H1 (cell line): ENCODE measurements at regions not wholly inside any gene's neighbourhood (a gene's known extent, or its start where the extent isn't known, plus 50 kb on each side); places are given as distances from the start of the nearest gene placed in this dataset.

ENCODE experiments used
- CTCF ChIA-PET: fragments of 300-600 bp; sonication (Branson Sonifier 250); formaldehyde crosslinking; loops from one replicate; lab custom pipeline; 2021; ENCODE audit not compliant: partially characterized antibody; lab: Charles Lee
- POLR2A ChIA-PET: fragments of 300-600 bp; sonication (Branson Sonifier 250); formaldehyde crosslinking; loops from one replicate; lab custom pipeline; 2021; ENCODE audit warnings: inconsistent platforms; ENCODE audit not compliant: partially characterized antibody; lab: Charles Lee
- DNase-seq, 2 experiments: peaks; one replicate each; pipeline versions ENCODE4 v3.0.0 to v3.0.0-alpha.2; 2010 to 2022; ENCODE audit warnings: low spot score in 2 of 2, low read depth in 1 of 2, mixed read lengths in 1 of 2
- FAIRE-seq: peaks from 2 replicates; lab custom pipeline; 2011; peaks lifted over from hg19 to GRCh38; lab: Jason Lieb, UNC
- H2AFZ ChIP-seq: 2 replicates; pipeline ENCODE4 v1.8.1; 2012; ENCODE audit warnings: low read length, inconsistent platforms
- H2AK5ac ChIP-seq: 2 replicates; pipeline ENCODE4 v1.6.1; 2013; ENCODE audit warnings: low read depth, low read length
- H2BK120ac ChIP-seq: replicated peaks from 2 replicates; pipeline ENCODE3; 2013; ENCODE audit warnings: low read depth, low read length, inconsistent platforms
- H2BK12ac ChIP-seq: 2 replicates; pipeline ENCODE4 v1.6.1; 2013; ENCODE audit warnings: low read depth, low read length
- H2BK15ac ChIP-seq: 2 replicates; pipeline ENCODE4 v1.6.1; 2013; ENCODE audit warnings: low read length
- H2BK20ac ChIP-seq: 2 replicates; pipeline ENCODE4 v1.6.1; 2013; ENCODE audit warnings: low read length
- H2BK5ac ChIP-seq: 2 replicates; pipeline ENCODE4 v1.6.1; 2013; ENCODE audit warnings: low read depth, low read length
- H3K14ac ChIP-seq: 2 replicates; pipeline ENCODE4 v1.6.1; 2013; ENCODE audit warnings: inconsistent platforms; ENCODE audit not compliant: insufficient read length
- H3K18ac ChIP-seq: 2 replicates; pipeline ENCODE4 v1.6.1; 2013; ENCODE audit warnings: low read length; ENCODE audit errors: extremely low read depth
- H3K23ac ChIP-seq: 2 replicates; pipeline ENCODE4 v1.6.1; 2013; ENCODE audit warnings: inconsistent platforms; ENCODE audit not compliant: insufficient read length
- H3K23me2 ChIP-seq: 2 replicates; pipeline ENCODE4 v1.6.1; 2013; ENCODE audit warnings: low read depth, low read length
- H3K27ac ChIP-seq: 2 replicates; pipeline ENCODE4 v1.6.1; 2011; ENCODE audit warnings: low read depth, low read length, inconsistent platforms
- H3K27me3 ChIP-seq, 4 experiments: replicated peaks in 1 of 4; 1 replicate in 1 of 4; 2 replicates in 3 of 4; pipeline versions ENCODE4 v1.6.1 to v1.8.1; 2011 to 2013; ENCODE audit warnings: low read length in 3 of 4, mild to moderate bottlenecking in 3 of 4, inconsistent platforms in 2 of 4, mixed read lengths in 2 of 4, moderate library complexity in 1 of 4; ENCODE audit not compliant: control insufficient read depth in 3 of 4, insufficient read depth in 3 of 4; ENCODE audit errors: extremely low read depth in 1 of 4
- H3K36me3 ChIP-seq, 4 experiments: 2 replicates each; pipeline versions ENCODE4 v1.6.1 to v1.8.1; 2011 to 2013; ENCODE audit warnings: mild to moderate bottlenecking in 4 of 4, low read length in 3 of 4, moderate library complexity in 2 of 4, control low read depth in 1 of 4, inconsistent platforms in 1 of 4; ENCODE audit not compliant: insufficient read depth in 4 of 4, control insufficient read depth in 2 of 4
- H3K4ac ChIP-seq: replicated peaks from 2 replicates; pipeline ENCODE3; 2013; ENCODE audit warnings: low read length, low read depth, mixed read lengths, inconsistent platforms; ENCODE audit not compliant: insufficient read length
- H3K4me1 ChIP-seq, 4 experiments: replicated peaks in 1 of 4; 1 replicate in 1 of 4; 2 replicates in 3 of 4; pipeline versions ENCODE4 v1.6.1 to v1.8.1; 2011 to 2013; ENCODE audit warnings: low read length in 3 of 4, inconsistent platforms in 2 of 4, mixed read lengths in 1 of 4; ENCODE audit not compliant: insufficient read depth in 4 of 4, control insufficient read depth in 3 of 4
- H3K4me2 ChIP-seq, 2 experiments: 2 replicates each; pipeline versions ENCODE4 v1.6.1 to v1.8.1; 2011 to 2013; ENCODE audit warnings: low read depth in 2 of 2, low read length in 2 of 2, control low read depth in 1 of 2, inconsistent platforms in 1 of 2, mild to moderate bottlenecking in 1 of 2; ENCODE audit not compliant: insufficient read depth in 1 of 2
- H3K4me3 ChIP-seq, 4 experiments: fragments of 200-600, 300-600 bp in 1 of 4; sonication (generic), shearing (Covaris generic), sonication (Bioruptor Twin) in 1 of 4; 2 replicates each; pipeline versions ENCODE4 v1.5.1 to v1.8.1; 2011 to 2016; ENCODE audit warnings: low read length in 4 of 4, low read depth in 3 of 4, control low read depth in 2 of 4, inconsistent platforms in 2 of 4, mild to moderate bottlenecking in 2 of 4, mixed read lengths in 1 of 4, moderate library complexity in 1 of 4; ENCODE audit not compliant: insufficient read depth in 2 of 4; ENCODE audit errors: extremely low read depth in 1 of 4
- H3K56ac ChIP-seq: replicated peaks from 2 replicates; pipeline ENCODE3; 2013; ENCODE audit warnings: low read depth, mild to moderate bottlenecking, mixed read lengths, low read length, inconsistent platforms; ENCODE audit not compliant: insufficient read length
- H3K79me1 ChIP-seq: 2 replicates; pipeline ENCODE4 v1.6.1; 2013; ENCODE audit warnings: low read depth, low read length, control low read depth
- H3K79me2 ChIP-seq, 2 experiments: 2 replicates each; pipeline versions ENCODE4 v1.6.1 to v1.8.1; 2012 to 2013; ENCODE audit warnings: low read length in 2 of 2, mild to moderate bottlenecking in 2 of 2, inconsistent platforms in 1 of 2; ENCODE audit not compliant: insufficient read depth in 2 of 2, control insufficient read depth in 1 of 2
- H3K9ac ChIP-seq, 4 experiments: replicated peaks in 1 of 4; 1 replicate in 1 of 4; 2 replicates in 3 of 4; pipeline versions ENCODE4 v1.6.1 to v1.8.1; 2011 to 2013; ENCODE audit warnings: low read depth in 3 of 4, low read length in 3 of 4, control low read depth in 2 of 4, mild to moderate bottlenecking in 2 of 4, moderate library complexity in 2 of 4, inconsistent platforms in 1 of 4; ENCODE audit errors: extremely low read depth in 1 of 4
- H3K9me3 ChIP-seq, 2 experiments: 2 replicates each; pipeline versions ENCODE4 v1.6.1 to v1.8.1; 2012 to 2013; ENCODE audit warnings: mild to moderate bottlenecking in 2 of 2, moderate library complexity in 2 of 2, control low read depth in 1 of 2, inconsistent platforms in 1 of 2, low read depth in 1 of 2, low read length in 1 of 2, mixed read lengths in 1 of 2; ENCODE audit not compliant: insufficient read depth in 2 of 2
- H4K20me1 ChIP-seq, 2 experiments: replicated peaks in 1 of 2; 2 replicates each; pipeline versions ENCODE3 to v1.8.1; 2011 to 2013; ENCODE audit warnings: inconsistent platforms in 2 of 2, low read length in 2 of 2, mild to moderate bottlenecking in 1 of 2; ENCODE audit not compliant: insufficient read depth in 2 of 2, control insufficient read depth in 1 of 2
- H4K5ac ChIP-seq: 2 replicates; pipeline ENCODE4 v1.6.1; 2013; ENCODE audit warnings: low read length, low read depth, mixed read lengths, inconsistent platforms; ENCODE audit not compliant: insufficient read length
- H4K8ac ChIP-seq: 2 replicates; pipeline ENCODE4 v1.8.0; 2013; ENCODE audit warnings: mild to moderate bottlenecking, moderate library complexity, low read length, inconsistent platforms; ENCODE audit not compliant: insufficient read depth; ENCODE audit errors: extremely low read depth
- H4K91ac ChIP-seq: replicated peaks from 2 replicates; pipeline ENCODE3; 2013; ENCODE audit warnings: low read length, mixed read lengths, inconsistent platforms; ENCODE audit not compliant: insufficient read length
- CBX5 ChIP-seq: fragments of 300-800, 300-1000 bp; sonication (generic); IDR thresholded peaks from 2 replicates; pipeline ENCODE4 v1.7.1; 2016; ENCODE audit warnings: antibody characterized with exemption, low read length, low read depth
- CTCF ChIP-seq, 3 experiments: IDR thresholded peaks; 1 replicate in 2 of 3; 2 replicates in 1 of 3; pipeline versions ENCODE4 v1.5.1 to v1.6.1; 2011; ENCODE audit warnings: low read length in 3 of 3, mild to moderate bottlenecking in 3 of 3, inconsistent platforms in 2 of 3, low read depth in 1 of 3, moderate library complexity in 1 of 3; ENCODE audit not compliant: insufficient read depth in 1 of 3; ENCODE audit errors: control extremely low read depth in 1 of 3
- E2F6 ChIP-seq: IDR thresholded peaks from 2 replicates; pipeline ENCODE4 v1.6.1; 2012; ENCODE audit warnings: inconsistent platforms
- EP300 ChIP-seq, 2 experiments: IDR thresholded peaks; 1 replicate in 1 of 2; 2 replicates in 1 of 2; pipeline ENCODE4 v1.6.1; 2011 to 2012; ENCODE audit warnings: low read depth in 2 of 2, low read length in 2 of 2, mild to moderate bottlenecking in 2 of 2, borderline replicate concordance in 1 of 2, inconsistent platforms in 1 of 2, moderate library complexity in 1 of 2
- KDM5A ChIP-seq: fragments of 200-600 bp; IDR thresholded peaks from 2 replicates; pipeline ENCODE4 v1.7.1; 2012; ENCODE audit warnings: mild to moderate bottlenecking, low read length, inconsistent platforms, mixed read lengths
- NRF1 ChIP-seq: IDR thresholded peaks from 2 replicates; pipeline ENCODE4 v1.6.1; 2011; ENCODE audit warnings: mild to moderate bottlenecking, low read depth, low read length, improper control_type of control experiment
- POU5F1 ChIP-seq: IDR thresholded peaks from 2 replicates; pipeline ENCODE4 v1.6.1; 2011; ENCODE audit warnings: low read depth, mild to moderate bottlenecking, low read length, moderate library complexity
- SIN3A ChIP-seq, 2 experiments: IDR thresholded peaks in 1 of 2; conservative IDR thresholded peaks in 1 of 2; 2 replicates each; pipeline ENCODE4 v1.6.1; 2011 to 2012; ENCODE audit warnings: low read length in 2 of 2, improper control_type of control experiment in 1 of 2, low read depth in 1 of 2, mild to moderate bottlenecking in 1 of 2
- SP1 ChIP-seq: IDR thresholded peaks from 2 replicates; pipeline ENCODE4 v1.6.1; 2011; ENCODE audit warnings: low read depth, low read length
- SP2 ChIP-seq: IDR thresholded peaks from 2 replicates; pipeline ENCODE4 v1.6.1; 2012; ENCODE audit warnings: mild to moderate bottlenecking, low read length, inconsistent platforms
- TCF12 ChIP-seq: IDR thresholded peaks from 2 replicates; pipeline ENCODE4 v1.6.1; 2011; ENCODE audit warnings: low read depth, mild to moderate bottlenecking, low read length
- YY1 ChIP-seq: IDR thresholded peaks from 2 replicates; pipeline ENCODE4 v1.6.1; 2011; ENCODE audit warnings: low read depth, mild to moderate bottlenecking, low read length

- ChIA-PET POLR2A (no interaction called here), CTCF (interaction anchor here (0.9 to 1.0 kb wide), 2 partner anchors 13 to 52 kb away, joined by 3 to 4 read pairs; no protein-coding TSS in a partner anchor)
- Histone ChIP-seq H2BK12ac (no peak overlapping the region), H2BK15ac (no peak overlapping the region), H3K36me3 (no peaks in the 10 kb centered on the region), H4K20me1 (no peaks in the 10 kb centered on the region), H2BK5ac (no peak overlapping the region), H3K4me3 (no peak overlapping the region), H4K91ac (no peak overlapping the region), H3K14ac (no peak overlapping the region), H3K79me2 (no peaks in the 10 kb centered on the region), H3K4me2 (no peak overlapping the region), H3K4me1 (peaks cover 0 to 4% (median 1%) of the 10 kb centered on the region in 4 experiments; a peak in 1 of 7 replicates), H3K23me2 (no peaks in the 10 kb centered on the region), H2AFZ (no peak overlapping the region), H3K18ac (no peak overlapping the region), H3K27ac (no peak overlapping the region), H3K27me3 (no peaks in the 10 kb centered on the region), H3K4ac (no peak overlapping the region), H4K8ac (no peak overlapping the region), H3K79me1 (no peaks in the 10 kb centered on the region), H2BK120ac (no peak overlapping the region), H3K9me3 (no peaks in the 10 kb centered on the region), H4K5ac (no peak overlapping the region), H3K23ac (no peak overlapping the region), H3K56ac (no peak overlapping the region), H2BK20ac (no peak overlapping the region), H3K9ac (no peak overlapping the region), H2AK5ac (no peak overlapping the region)
- FAIRE-seq (no peak), DNase-seq (peak in 1 of 2 experiments; percentile 25)
- TF ChIP-seq CTCF (IDR thresholded peaks at IDR 0.05; ENCODE audit: control extremely low read depth in 1 of 3, insufficient read depth in 1 of 3, low read depth in 1 of 3, low read length in 3 of 3) = no peak
- TF ChIP-seq NRF1 = no peak
- no peak for TF ChIP-seq POU5F1
- TF ChIP-seq SIN3A (conservative IDR thresholded peaks at IDR 0.05 in 1 of 2, IDR thresholded peaks at IDR 0.05 in 1 of 2; ENCODE audit: low read depth in 1 of 2, low read length in 2 of 2) = 0 out of 4 replicates have a peak, but pooled peaks of 1 of the 2 experiments have one; percentile 25
- TF ChIP-seq TCF12 = peak; percentile 85; the same call in 1 of the 2 replicates
- 0 out of 3 replicates have a peak, but pooled peaks of 1 of the 2 experiments have one; percentile 30 for TF ChIP-seq EP300 (IDR thresholded peaks at IDR 0.05; ENCODE audit: borderline replicate concordance in 1 of 2, low read depth in 2 of 2, low read length in 2 of 2)
- 0 out of 2 replicates have a peak, but pooled peaks have one; percentile 13 for TF ChIP-seq SP1
- no peak for TF ChIP-seq KDM5A
- no peak for TF ChIP-seq CBX5
- TF ChIP-seq YY1 = 0 out of 2 replicates have a peak, but pooled peaks have one; percentile 5
- TF ChIP-seq E2F6 = peak; percentile 65; the same call in 1 of the 2 replicates
- TF ChIP-seq SP2 = no peak
These were observed 208.8 kb downstream of the STK31 start for GRCh38 chr7:23918856-23919255.
